Type B pancreatic cell (in vitro differentiated cells): ENCODE measurements at regions not wholly inside any gene's neighbourhood (a gene's known extent, or its start where the extent isn't known, plus 50 kb on each side); places are given as distances from the start of the nearest gene placed in this dataset.

Experiments used
- DNase-seq: peaks from one replicate; pipeline ENCODE4 v3.0.0; 2021; ENCODE audit warnings: mixed read lengths; ENCODE audit not compliant: unreplicated experiment; ENCODE audit errors: extremely low spot score
- H3K27ac Mint-ChIP-seq: 2 replicates; pipeline ENCODE4 v1.8.0; 2021; ENCODE audit warnings: mild to moderate bottlenecking, mixed read lengths
- H3K27me3 Mint-ChIP-seq: 2 replicates; pipeline ENCODE4 v1.8.0; 2021; ENCODE audit warnings: mixed read lengths
- H3K36me3 Mint-ChIP-seq: 2 replicates; pipeline ENCODE4 v1.8.0; 2021; ENCODE audit warnings: mixed read lengths
- H3K4me1 Mint-ChIP-seq: one replicate; pipeline ENCODE4 v1.8.0; 2021; ENCODE audit warnings: mixed read lengths; ENCODE audit not compliant: unreplicated experiment
- H3K4me3 Mint-ChIP-seq: 2 replicates; pipeline ENCODE4 v1.8.0; 2021; ENCODE audit warnings: mild to moderate bottlenecking, mixed read lengths
- H3K9me3 Mint-ChIP-seq: 2 replicates; pipeline ENCODE4 v1.8.0; 2021; ENCODE audit warnings: mixed read lengths
- CTCF ChIP-seq: fragments of 200-600 bp; sonication (generic); conservative IDR thresholded peaks from 2 replicates; pipeline ENCODE4 v1.5.0; 2021; ENCODE audit warnings: antibody characterized with exemption, mild to moderate bottlenecking

DNA sequence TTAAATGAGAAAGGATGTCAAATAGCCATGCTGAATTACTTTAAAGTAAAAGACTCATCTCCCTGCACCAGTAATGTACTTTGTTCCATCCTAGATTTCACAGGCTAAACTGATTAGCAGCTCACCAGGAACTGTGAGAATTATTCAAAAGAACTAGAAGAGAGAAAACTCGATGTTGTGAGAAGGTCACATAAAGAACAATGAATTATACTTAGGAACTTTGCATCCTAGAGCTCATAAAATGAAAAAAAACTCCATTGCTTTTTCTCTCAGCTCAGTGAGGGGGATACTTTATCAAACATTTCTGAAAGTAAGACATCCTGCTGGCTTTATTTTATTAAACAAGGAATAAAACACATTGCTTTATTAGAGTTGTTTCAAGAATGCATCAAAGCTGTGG is 278.5 kb downstream of the MRPL39 start:
- Mint-ChIP-seq H3K4me1 (no peaks in the 10 kb centered on the region), H3K27ac (no peak overlapping the region), H3K9me3 (no peaks in the 10 kb centered on the region), H3K36me3 (no peaks in the 10 kb centered on the region), H3K27me3 (no peaks in the 10 kb centered on the region), H3K4me3 (no peak overlapping the region)
- DNase-seq = no peak
- no peak for TF ChIP-seq CTCF

GRCh38 chr21:25326181-25326580 is 281.1 kb downstream of the MRPL39 start:
- Mint-ChIP-seq H3K4me1 (no peaks in the 10 kb centered on the region), H3K27ac (no peak overlapping the region), H3K36me3 (no peaks in the 10 kb centered on the region), H3K27me3 (no peaks in the 10 kb centered on the region), H3K4me3 (no peak overlapping the region), H3K9me3 (no peaks in the 10 kb centered on the region)
- no peak for DNase-seq
- TF ChIP-seq CTCF = no peak

DNA sequence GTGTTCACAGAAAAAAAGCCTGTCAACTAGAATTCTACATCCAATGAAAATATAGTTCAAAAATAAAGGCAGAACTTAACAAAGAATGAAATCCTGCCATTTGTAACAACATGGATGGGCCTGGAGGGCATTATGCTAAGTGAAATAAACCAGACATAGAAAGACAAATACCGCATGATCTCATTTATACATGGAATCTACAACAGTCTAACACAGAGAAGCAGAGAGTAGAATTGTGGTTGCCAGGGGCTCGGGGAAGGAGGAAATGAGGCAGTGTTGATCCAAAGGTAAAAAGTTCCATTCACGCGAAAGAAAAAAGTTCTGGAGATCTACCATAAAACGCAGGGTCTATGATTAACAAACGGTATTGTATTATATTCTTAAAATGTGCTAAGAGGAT is 282.6 kb downstream of the MRPL39 start:
- peak overlapping the region; percentile 17 for H3K27ac Mint-ChIP-seq
- H3K4me3 Mint-ChIP-seq = no peak overlapping the region
- H3K36me3 Mint-ChIP-seq = no peaks in the 10 kb centered on the region
- TF ChIP-seq CTCF = no peak
- no peak for DNase-seq
- no peaks in the 10 kb centered on the region for H3K27me3 Mint-ChIP-seq
- no peaks in the 10 kb centered on the region for H3K4me1 Mint-ChIP-seq
- no peaks in the 10 kb centered on the region for H3K9me3 Mint-ChIP-seq

- H3K9me3 Mint-ChIP-seq = no peaks in the 10 kb centered on the region
- no peaks in the 10 kb centered on the region for H3K4me1 Mint-ChIP-seq
- H3K36me3 Mint-ChIP-seq = no peaks in the 10 kb centered on the region
- no peaks in the 10 kb centered on the region for H3K27me3 Mint-ChIP-seq
- no peak overlapping the region for H3K4me3 Mint-ChIP-seq
- H3K27ac Mint-ChIP-seq = no peak overlapping the region
- no peak for DNase-seq
- no peak for TF ChIP-seq CTCF
Measured at GRCh38 chr21:25323356-25323949, 283.8 kb downstream of the MRPL39 start.

DNA sequence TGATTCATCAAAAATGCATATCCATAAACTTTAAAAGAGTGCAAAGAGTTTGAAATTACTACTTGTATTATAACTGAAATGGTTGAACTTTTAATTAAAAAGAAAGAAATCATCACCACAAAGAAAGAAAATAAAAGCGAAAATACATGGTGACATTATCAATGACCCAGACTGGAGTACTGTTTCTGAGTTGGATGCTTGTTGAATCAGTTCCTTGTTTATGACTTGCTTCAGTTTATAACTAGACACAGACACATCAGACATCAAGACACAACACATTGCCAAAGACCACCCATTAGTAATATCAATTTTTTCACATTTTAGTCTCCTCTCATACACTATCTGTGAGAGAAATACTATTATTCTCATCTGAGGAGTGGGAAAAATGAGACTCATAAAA is 293.0 kb downstream of the MRPL39 start:
- TF ChIP-seq CTCF = no peak
- Mint-ChIP-seq H3K27ac (no peak overlapping the region), H3K9me3 (peaks cover under 1% of the 10 kb centered on the region), H3K4me3 (no peak overlapping the region), H3K4me1 (no peaks in the 10 kb centered on the region), H3K36me3 (no peaks in the 10 kb centered on the region), H3K27me3 (no peaks in the 10 kb centered on the region)
- no peak for DNase-seq

- Mint-ChIP-seq H3K9me3 (peaks cover 4% of the 10 kb centered on the region), H3K4me3 (no peak overlapping the region), H3K4me1 (no peaks in the 10 kb centered on the region), H3K36me3 (no peaks in the 10 kb centered on the region), H3K27me3 (no peaks in the 10 kb centered on the region), H3K27ac (no peak overlapping the region)
- peak; percentile 47 for TF ChIP-seq CTCF
- no peak for DNase-seq
Measured at GRCh38 chr21:25313829-25314228, 293.5 kb downstream of the MRPL39 start.
